ENCODE measurements at regions not wholly inside any gene's neighbourhood (a gene's known extent, or its start where the extent isn't known, plus 50 kb on each side); places are given as distances from the start of the nearest gene placed in this dataset.

DNA sequence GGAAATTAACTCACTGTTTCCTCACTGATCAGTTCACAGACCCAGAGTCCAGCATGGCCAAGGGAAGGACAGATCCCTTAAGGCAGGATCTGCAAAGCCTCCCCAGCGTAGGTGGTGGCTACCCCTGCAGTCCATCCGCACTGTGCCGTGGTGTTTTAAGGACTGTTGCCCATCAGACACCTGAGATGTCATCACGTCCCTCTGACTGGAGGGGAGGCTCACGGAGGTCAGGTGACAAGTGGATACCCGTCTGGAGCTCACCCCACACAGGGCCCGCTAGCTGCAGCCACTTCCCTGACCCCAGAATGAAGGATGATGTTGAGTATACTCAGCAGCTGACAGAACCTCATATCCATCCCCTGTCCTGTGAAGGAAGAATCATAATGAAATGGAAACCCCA lies 161.8 kb upstream of the GGTLC1 start:
- no peak for DNase-seq (ENCODE audit: low read depth in 1 of 2, low spot score in 1 of 2)
- H3K27ac ChIP-seq = no peak overlapping the region
- H3K36me3 ChIP-seq = no peaks in the 10 kb centered on the region
- no peaks in the 10 kb centered on the region for H3K9me3 ChIP-seq (ENCODE audit: low read depth)
- no peaks in the 10 kb centered on the region for H3K4me1 ChIP-seq (ENCODE audit: low read depth)
- TF ChIP-seq, protein P1, sequence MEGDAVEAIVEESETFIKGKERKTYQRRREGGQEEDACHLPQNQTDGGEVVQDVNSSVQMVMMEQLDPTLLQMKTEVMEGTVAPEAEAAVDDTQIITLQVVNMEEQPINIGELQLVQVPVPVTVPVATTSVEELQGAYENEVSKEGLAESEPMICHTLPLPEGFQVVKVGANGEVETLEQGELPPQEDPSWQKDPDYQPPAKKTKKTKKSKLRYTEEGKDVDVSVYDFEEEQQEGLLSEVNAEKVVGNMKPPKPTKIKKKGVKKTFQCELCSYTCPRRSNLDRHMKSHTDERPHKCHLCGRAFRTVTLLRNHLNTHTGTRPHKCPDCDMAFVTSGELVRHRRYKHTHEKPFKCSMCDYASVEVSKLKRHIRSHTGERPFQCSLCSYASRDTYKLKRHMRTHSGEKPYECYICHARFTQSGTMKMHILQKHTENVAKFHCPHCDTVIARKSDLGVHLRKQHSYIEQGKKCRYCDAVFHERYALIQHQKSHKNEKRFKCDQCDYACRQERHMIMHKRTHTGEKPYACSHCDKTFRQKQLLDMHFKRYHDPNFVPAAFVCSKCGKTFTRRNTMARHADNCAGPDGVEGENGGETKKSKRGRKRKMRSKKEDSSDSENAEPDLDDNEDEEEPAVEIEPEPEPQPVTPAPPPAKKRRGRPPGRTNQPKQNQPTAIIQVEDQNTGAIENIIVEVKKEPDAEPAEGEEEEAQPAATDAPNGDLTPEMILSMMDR (IDR thresholded peaks at IDR 0.05; ENCODE audit: low read depth, low read length) = no peak
- no peak overlapping the region for H3K4me3 ChIP-seq
- H3K27me3 ChIP-seq = no peaks in the 10 kb centered on the region

DNA sequence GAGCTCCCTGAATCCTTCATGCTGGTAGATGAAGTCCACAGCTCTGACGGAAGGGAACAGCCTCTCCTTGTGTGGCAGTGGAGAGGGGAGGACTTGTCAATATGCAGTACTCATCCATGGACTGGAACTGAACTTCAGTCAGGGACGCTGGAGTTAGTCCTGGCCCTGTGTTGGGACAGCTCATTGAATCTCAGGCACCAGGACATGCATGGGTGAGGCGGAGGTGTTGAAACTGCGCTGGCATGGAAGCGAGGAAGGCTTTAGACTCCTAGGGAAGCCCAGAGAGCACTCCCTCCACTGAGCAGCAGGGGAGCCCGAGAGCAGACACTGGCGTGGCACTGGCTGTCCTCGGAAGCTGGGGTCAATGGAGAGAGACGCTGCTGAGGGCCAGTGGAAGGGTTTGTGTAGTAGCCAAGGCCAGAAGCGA lies 161.3 kb upstream of the GGTLC1 start:
- peak; percentile 25 to 51 for DNase-seq (ENCODE audit: low read depth in 1 of 2, low spot score in 1 of 2)
- no peak overlapping the region for H3K4me3 ChIP-seq

GRCh38 chr20:24149175-24149574 lies 160.6 kb upstream of the GGTLC1 start:
- Histone ChIP-seq H3K4me3 (no peak overlapping the region), H3K36me3 (no peaks in the 10 kb centered on the region), H3K27ac (no peak overlapping the region), H3K9me3 (ENCODE audit: low read depth) (no peaks in the 10 kb centered on the region), H3K4me1 (ENCODE audit: low read depth) (no peaks in the 10 kb centered on the region), H3K27me3 (no peaks in the 10 kb centered on the region)
- TF ChIP-seq, protein P1 (IDR thresholded peaks at IDR 0.05; ENCODE audit: low read depth, low read length) = no peak
- no peak for DNase-seq (ENCODE audit: low read depth in 1 of 2, low spot score in 1 of 2)

More for the DNA sequence above, 161.3 kb upstream of the GGTLC1 start:
- Histone ChIP-seq H3K4me1 (ENCODE audit: low read depth) (no peaks in the 10 kb centered on the region), H3K9me3 (ENCODE audit: low read depth) (no peaks in the 10 kb centered on the region), H3K27me3 (no peaks in the 10 kb centered on the region), H3K27ac (no peak overlapping the region), H3K36me3 (no peaks in the 10 kb centered on the region)
- TF ChIP-seq, protein P1 (IDR thresholded peaks at IDR 0.05; ENCODE audit: low read depth, low read length) = peak; percentile 58

DNA sequence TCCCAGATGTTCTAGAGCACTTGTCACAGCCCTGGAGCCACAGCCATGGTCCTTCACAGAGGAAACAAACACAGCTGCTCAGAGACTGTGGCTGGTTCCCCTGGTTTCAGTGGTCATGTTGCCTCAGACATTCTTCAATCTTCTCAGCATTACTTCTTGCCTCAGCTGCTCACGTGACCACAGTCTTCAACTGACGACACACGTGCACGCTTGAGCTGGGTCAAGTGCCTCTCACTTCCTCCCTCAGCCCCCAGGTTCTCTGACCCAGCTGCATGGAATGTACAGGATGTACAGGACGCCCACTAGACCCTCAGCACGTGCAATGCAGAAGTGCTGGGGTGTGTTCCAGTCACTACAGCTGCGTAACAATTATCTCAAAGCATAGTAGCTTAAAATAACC lies 159.8 kb upstream of the GGTLC1 start:
- no peak overlapping the region for H3K27ac ChIP-seq

DNA sequence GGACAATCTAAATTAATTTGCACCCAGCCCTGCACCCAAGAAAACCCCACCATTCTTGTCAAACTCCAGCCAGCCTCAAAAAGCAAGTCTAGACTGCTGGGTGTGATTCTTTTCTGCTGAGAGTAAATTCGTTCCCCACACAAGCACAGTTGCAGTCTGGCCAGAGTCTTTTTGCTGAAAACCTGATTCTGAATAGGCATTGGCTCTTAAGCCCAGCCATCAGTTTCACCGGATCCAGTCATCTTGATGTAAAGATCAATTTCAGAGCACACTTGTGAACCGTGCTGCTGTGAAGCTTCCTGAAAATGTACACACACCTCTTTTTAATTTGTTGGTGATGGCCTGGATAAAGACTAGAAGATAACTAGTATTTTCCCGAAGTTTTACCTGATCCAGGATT lies 159.4 kb upstream of the GGTLC1 start:
- no peaks in the 10 kb centered on the region for H3K4me1 ChIP-seq (ENCODE audit: low read depth)
- no peaks in the 10 kb centered on the region for H3K36me3 ChIP-seq
- no peaks in the 10 kb centered on the region for H3K27me3 ChIP-seq
- DNase-seq (ENCODE audit: low read depth in 1 of 2, low spot score in 1 of 2) = no peak
- H3K9me3 ChIP-seq (ENCODE audit: low read depth) = no peaks in the 10 kb centered on the region
- no peak overlapping the region for H3K27ac ChIP-seq
- TF ChIP-seq, protein P1 (IDR thresholded peaks at IDR 0.05; ENCODE audit: low read depth, low read length) = no peak
- H3K4me3 ChIP-seq = no peak overlapping the region

More for the DNA sequence above, 159.8 kb upstream of the GGTLC1 start:
- H3K4me3 ChIP-seq = no peak overlapping the region
- DNase-seq (ENCODE audit: low read depth in 1 of 2, low spot score in 1 of 2) = no peak
- no peaks in the 10 kb centered on the region for H3K36me3 ChIP-seq
- H3K4me1 ChIP-seq (ENCODE audit: low read depth) = no peaks in the 10 kb centered on the region
- TF ChIP-seq, protein P1 (IDR thresholded peaks at IDR 0.05; ENCODE audit: low read depth, low read length) = no peak
- H3K27me3 ChIP-seq = no peaks in the 10 kb centered on the region
- no peaks in the 10 kb centered on the region for H3K9me3 ChIP-seq (ENCODE audit: low read depth)

DNA sequence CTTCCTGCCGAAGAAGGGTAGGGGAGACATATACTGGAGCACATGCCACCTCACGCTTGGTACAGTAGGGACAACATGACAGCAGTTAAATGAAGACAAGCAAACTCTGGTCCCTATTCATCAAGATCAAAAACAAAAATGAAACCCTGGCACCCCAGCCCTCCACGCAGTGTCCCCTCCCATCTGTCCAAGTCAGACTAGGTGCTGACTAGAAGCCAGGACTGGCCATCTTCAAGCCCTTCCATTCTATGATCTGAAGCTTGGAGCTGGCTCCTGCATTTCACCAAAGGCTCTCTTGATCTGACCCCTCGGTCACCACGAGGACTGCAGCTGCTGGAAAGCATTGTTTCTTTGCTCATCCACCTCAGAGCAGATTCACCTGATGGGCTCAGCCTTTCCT lies 158.9 kb upstream of the GGTLC1 start:
- Histone ChIP-seq H3K4me3 (no peak overlapping the region), H3K36me3 (no peaks in the 10 kb centered on the region), H3K27me3 (no peaks in the 10 kb centered on the region), H3K9me3 (ENCODE audit: low read depth) (no peaks in the 10 kb centered on the region), H3K4me1 (ENCODE audit: low read depth) (no peaks in the 10 kb centered on the region), H3K27ac (no peak overlapping the region)
- DNase-seq (ENCODE audit: low read depth in 1 of 2, low spot score in 1 of 2) = no peak
- TF ChIP-seq, protein P1 (IDR thresholded peaks at IDR 0.05; ENCODE audit: low read depth, low read length) = no peak

Measured in cardiac muscle cell (in vitro differentiated cells and primary cell).